Progenitor cell of endocrine pancreas (in vitro differentiated cells): ENCODE measurements at regions not wholly inside any gene's neighbourhood (a gene's known extent, or its start where the extent isn't known, plus 50 kb on each side); places are given as distances from the start of the nearest gene placed in this dataset.
"Not testable (repeated sequence)": the region's sequence is repeated elsewhere in the genome, so short reads cannot be mapped to it uniquely, and the experiment has no call there.

Experiments used
- DNase-seq: peaks from one replicate; pipeline ENCODE4 v3.0.0; 2021; ENCODE audit warnings: low spot score; ENCODE audit not compliant: unreplicated experiment
- H3K27ac Mint-ChIP-seq: 2 replicates; pipeline ENCODE4 v1.8.0; 2021; ENCODE audit warnings: mild to moderate bottlenecking, moderate library complexity, mixed read lengths
- H3K27me3 Mint-ChIP-seq: 2 replicates; pipeline ENCODE4 v1.8.0; 2021; ENCODE audit warnings: mixed read lengths
- H3K36me3 Mint-ChIP-seq: 2 replicates; pipeline ENCODE4 v1.8.0; 2022; ENCODE audit warnings: mixed read lengths; ENCODE audit not compliant: insufficient read depth
- H3K4me1 Mint-ChIP-seq: 2 replicates; pipeline ENCODE4 v1.8.0; 2021; ENCODE audit warnings: low read depth, mixed read lengths
- H3K4me3 Mint-ChIP-seq: 2 replicates; pipeline ENCODE4 v1.8.0; 2021; ENCODE audit warnings: low read depth, mild to moderate bottlenecking, moderate library complexity, mixed read lengths
- H3K9me3 Mint-ChIP-seq: 2 replicates; pipeline ENCODE4 v1.8.0; 2021; ENCODE audit warnings: low read depth, mixed read lengths
- CTCF ChIP-seq: fragments of 200-600 bp; sonication (generic); IDR thresholded peaks from one replicate; pipeline ENCODE4 v1.5.0; 2021; ENCODE audit warnings: antibody characterized with exemption, mild to moderate bottlenecking; ENCODE audit not compliant: unreplicated experiment

GRCh38 chr1:60251426-60251825 is 177.9 kb upstream of the C1orf87 start:
- Mint-ChIP-seq H3K4me1 (no peaks in the 10 kb centered on the region), H3K27ac (no peak overlapping the region), H3K36me3 (no peaks in the 10 kb centered on the region), H3K9me3 (no peaks in the 10 kb centered on the region), H3K4me3 (no peak overlapping the region), H3K27me3 (peaks cover under 1% of the 10 kb centered on the region)
- TF ChIP-seq CTCF, result no peak
- no peak for DNase-seq

GRCh38 chr1:60247467-60247866 is 173.9 kb upstream of the C1orf87 start:
- H3K36me3 Mint-ChIP-seq, H3K4me1 Mint-ChIP-seq, H3K27me3 Mint-ChIP-seq, DNase-seq, H3K4me3 Mint-ChIP-seq, H3K9me3 Mint-ChIP-seq, H3K27ac Mint-ChIP-seq: not testable (repeated sequence)

- no peaks in the 10 kb centered on the region for H3K36me3 Mint-ChIP-seq
- no peak for TF ChIP-seq CTCF
Observed at GRCh38 chr1:60245324-60245723, 171.8 kb upstream of the C1orf87 start.

GRCh38 chr1:60244906-60245305 is 171.3 kb upstream of the C1orf87 start:
- no peaks in the 10 kb centered on the region for H3K9me3 Mint-ChIP-seq
- H3K27me3 Mint-ChIP-seq, result peaks cover 6% of the 10 kb centered on the region
- no peaks in the 10 kb centered on the region for H3K4me1 Mint-ChIP-seq
- no peaks in the 10 kb centered on the region for H3K36me3 Mint-ChIP-seq
- H3K4me3 Mint-ChIP-seq, result no peak overlapping the region
- no peak for DNase-seq
- TF ChIP-seq CTCF, result no peak
- no peak overlapping the region for H3K27ac Mint-ChIP-seq

More at GRCh38 chr1:60245324-60245723, 171.8 kb upstream of the C1orf87 start:
- H3K4me3 Mint-ChIP-seq, result no peak overlapping the region
- no peak for DNase-seq
- H3K4me1 Mint-ChIP-seq, result no peaks in the 10 kb centered on the region
- no peaks in the 10 kb centered on the region for H3K9me3 Mint-ChIP-seq
- peaks cover 6% of the 10 kb centered on the region for H3K27me3 Mint-ChIP-seq
- H3K27ac Mint-ChIP-seq, result no peak overlapping the region

- no peak overlapping the region for H3K27ac Mint-ChIP-seq
- H3K9me3 Mint-ChIP-seq, result no peaks in the 10 kb centered on the region
- H3K4me1 Mint-ChIP-seq, result no peaks in the 10 kb centered on the region
- no peak for TF ChIP-seq CTCF
- no peaks in the 10 kb centered on the region for H3K36me3 Mint-ChIP-seq
- DNase-seq, result no peak
- H3K27me3 Mint-ChIP-seq, result no peaks in the 10 kb centered on the region
- H3K4me3 Mint-ChIP-seq, result no peak overlapping the region
Observed at GRCh38 chr1:60235275-60235674, 161.7 kb upstream of the C1orf87 start.

GRCh38 chr1:60234776-60235175 is 161.2 kb upstream of the C1orf87 start:
- H3K4me1 Mint-ChIP-seq, result no peaks in the 10 kb centered on the region
- H3K27ac Mint-ChIP-seq, result no peak overlapping the region
- TF ChIP-seq CTCF, result no peak
- no peaks in the 10 kb centered on the region for H3K9me3 Mint-ChIP-seq
- H3K27me3 Mint-ChIP-seq, result no peaks in the 10 kb centered on the region
- no peak for DNase-seq
- H3K36me3 Mint-ChIP-seq, result no peaks in the 10 kb centered on the region
- no peak overlapping the region for H3K4me3 Mint-ChIP-seq
